Activated gamma-delta T cell (primary cell): ENCODE measurements at regions not wholly inside any gene's neighbourhood (a gene's known extent, or its start where the extent isn't known, plus 50 kb on each side); places are given as distances from the start of the nearest gene placed in this dataset.

Experiments used
- DNase-seq: peaks from one replicate; lab custom pipeline; 2025; lab: John Stamatoyannopoulos, UW

- no peak for DNase-seq
Observed at GRCh38 chr21:24123785-24124184, 1483.5 kb downstream of the MRPL39 start.

DNA sequence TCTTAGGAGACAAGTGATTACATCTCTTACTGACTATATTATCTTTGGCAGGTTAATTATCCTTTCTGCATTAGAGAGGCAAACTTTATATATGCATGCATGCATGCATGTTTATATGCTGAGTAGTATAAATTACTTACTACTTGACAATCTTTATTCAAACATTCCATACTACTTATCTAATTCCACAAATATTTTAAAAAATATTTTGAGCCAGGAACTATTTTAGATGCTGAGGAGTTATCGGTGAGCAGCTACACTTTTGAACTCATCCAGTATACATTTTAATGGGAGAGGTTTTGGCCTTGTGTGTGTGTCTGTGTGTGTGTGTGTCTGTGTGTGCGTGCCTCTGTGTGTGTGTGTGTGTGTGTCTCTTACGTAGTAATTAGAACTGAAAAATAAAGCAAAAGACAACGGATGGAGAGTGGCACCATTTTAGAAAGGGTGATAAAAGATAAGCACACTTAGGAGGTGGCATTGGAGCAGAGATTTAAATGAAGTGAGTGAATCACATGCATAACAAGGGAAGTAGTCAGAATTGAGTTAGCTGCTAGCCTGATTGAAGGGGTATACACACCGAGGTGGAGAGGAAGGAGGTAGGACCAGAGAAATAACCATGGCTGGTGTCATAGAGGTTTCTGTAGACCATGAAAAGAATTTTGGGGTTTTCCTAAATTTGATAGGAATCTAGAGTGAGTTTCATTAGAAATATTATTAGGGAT, 1488.4 kb downstream of the MRPL39 start:
- DNase-seq: no peak

- DNase-seq: no peak
Observed at GRCh38 chr21:24115141-24115540, 1492.1 kb downstream of the MRPL39 start.

DNA sequence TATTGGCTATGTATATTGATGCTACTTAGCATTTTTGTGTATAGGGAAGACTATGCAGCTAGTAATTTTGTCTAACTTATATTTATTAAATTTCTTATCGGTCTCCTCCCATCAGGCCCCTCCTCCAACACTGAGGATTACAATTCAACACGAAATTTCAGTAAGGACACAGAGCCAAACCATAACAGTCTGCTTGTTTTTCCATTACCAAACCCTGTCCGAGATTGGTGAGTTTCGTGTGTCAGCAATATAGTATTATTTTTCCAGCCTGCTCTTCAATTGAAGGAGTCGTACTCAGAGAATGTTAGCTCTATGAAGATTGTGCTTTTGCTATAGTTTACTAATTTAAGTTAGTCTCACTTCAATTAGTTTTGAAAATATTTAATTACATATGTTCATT, 1495.3 kb downstream of the MRPL39 start:
- no peak for DNase-seq

GRCh38 chr21:24110846-24111245, 1496.4 kb downstream of the MRPL39 start:
- DNase-seq: no peak

DNA sequence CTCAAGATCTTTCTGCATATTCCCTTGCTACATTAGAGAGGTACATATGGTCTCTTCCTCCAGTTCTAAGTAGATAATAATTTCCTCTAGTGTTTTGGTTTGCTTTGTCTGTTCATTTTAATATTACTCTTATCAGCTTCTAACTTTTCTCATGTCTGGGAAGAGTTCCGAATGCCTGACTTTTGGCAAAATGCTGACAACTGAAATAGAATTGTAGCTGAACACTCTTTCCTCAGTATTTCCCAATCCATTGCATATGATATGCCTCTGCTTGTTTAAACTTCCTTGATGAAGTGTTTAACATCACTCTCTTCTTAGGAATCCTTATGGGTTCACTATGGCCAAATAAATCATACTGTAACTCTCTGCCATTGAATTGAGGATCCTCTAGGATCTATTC, 1510.1 kb downstream of the MRPL39 start:
- DNase-seq: no peak

DNA sequence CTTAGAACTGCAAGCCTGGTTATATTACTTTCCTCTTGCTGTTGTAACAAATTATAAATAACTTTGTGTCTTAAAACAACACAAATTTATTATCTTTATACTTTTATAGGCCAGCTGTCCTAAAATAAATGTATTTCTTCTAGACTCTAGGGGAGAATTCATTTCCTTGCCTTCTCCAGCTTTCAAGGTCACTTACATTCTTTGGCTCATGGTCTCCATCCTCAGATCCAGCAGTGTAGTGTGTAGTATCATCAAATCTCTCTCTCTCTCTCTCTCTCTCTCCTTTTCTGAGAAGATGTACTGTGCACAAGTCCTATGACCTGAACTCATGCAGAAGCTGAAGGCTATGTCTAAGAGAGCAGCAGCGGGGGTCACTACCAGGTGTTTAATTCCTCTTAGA, 1510.6 kb downstream of the MRPL39 start:
- DNase-seq: no peak

GRCh38 chr21:24093032-24093431, 1514.2 kb downstream of the MRPL39 start:
- no peak for DNase-seq

DNA sequence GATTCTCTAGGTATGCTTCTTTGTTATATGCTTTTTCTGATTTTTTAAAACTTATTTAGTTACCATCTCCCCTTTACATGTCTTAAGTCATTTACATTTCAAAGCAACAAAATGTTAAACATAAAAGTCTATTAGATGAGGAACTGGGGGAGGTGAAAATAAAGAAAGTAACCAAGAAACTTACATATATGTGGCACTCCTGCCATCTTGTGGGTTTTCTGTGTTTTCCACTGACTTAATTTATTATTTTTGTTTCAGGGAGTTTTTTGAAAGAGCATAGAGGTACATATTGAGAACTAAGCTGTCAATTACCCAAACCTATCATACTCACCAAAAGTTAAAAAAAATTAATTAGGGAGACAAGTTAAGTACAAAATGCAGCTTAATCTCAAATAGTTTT, 1531.1 kb downstream of the MRPL39 start:
- no peak for DNase-seq

DNA sequence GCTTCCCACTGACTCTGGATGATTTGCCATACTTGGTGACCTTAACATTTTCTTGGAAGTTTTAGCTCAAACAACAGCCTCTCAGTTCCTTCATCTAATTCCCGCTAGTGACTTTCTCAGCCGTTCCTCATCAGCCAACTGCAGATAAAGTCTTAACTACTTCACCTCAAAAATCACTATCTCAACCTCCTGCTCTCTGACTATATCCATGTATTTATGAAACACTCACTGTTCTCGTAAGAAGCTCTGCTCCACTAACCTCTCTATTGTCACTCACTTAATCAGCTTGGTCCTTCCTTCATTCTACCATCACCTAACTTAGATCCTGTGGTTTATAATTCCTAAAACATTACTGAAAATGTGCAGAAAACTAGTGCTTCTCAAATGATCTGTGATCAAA, 1551.6 kb downstream of the MRPL39 start:
- no peak for DNase-seq

GRCh38 chr21:24050231-24050630, 1557.0 kb downstream of the MRPL39 start:
- DNase-seq: no peak

GRCh38 chr21:24046829-24047443, 1560.3 kb downstream of the MRPL39 start:
- DNase-seq: no peak

DNA sequence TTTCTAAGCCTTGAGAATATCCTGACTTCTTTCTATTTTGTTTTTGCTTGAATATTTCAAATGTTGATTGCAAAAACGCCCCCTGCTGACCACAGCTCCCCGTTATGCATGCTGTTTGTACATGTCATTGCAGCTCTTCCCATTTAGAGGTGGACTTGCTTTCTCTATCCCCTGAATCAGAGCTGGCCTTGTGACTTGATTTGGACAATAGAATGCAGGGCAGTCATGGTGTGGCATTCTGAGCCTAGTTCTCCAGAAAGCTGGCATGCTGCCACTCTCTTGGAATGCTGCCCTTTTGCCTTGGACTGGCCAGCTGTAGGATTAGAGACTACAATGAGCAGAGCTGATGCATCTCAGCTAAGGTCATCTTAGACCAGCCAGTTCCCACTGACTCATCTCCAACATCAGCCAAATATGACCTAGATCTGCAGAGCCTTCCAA, 1561.5 kb downstream of the MRPL39 start:
- no peak for DNase-seq

DNA sequence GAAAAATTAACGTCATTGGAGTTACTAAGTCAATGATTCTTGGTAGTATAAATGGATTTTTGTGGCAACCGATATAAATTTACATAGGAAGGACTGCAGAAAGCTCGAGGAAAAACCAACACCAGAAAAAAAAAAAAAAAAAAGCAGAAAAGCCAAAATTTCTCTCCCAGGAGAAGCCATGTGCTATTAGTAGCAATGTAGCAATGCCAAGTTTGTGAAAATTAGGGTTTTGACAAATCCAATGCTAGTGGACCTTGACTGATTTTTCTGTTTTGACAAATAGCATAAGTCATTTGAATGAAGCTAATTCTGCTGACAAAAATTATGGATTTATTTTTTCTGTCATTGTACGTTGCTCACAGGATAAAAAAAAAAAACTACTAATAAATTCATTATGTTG, 1561.9 kb downstream of the MRPL39 start:
- no peak for DNase-seq

DNA sequence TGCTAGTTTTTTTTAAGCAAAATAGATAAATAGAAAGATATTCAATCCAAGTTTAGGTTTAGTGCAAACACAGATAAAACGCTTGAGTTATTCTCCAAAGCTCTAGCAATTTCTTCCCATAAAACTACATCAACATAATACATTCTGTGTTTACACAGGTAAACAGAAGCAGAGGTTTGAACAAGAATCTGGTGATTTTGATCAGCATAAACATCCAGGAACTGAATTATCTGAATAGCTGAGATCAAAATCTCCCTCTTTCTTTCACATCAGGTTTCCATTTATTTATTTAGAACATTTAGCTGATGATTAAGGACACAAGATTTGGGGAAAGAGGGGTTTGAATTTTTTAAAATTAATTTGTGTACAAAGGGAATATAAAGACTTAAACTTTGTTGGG, 1564.6 kb downstream of the MRPL39 start:
- DNase-seq: no peak

GRCh38 chr21:24032709-24033232, 1574.5 kb downstream of the MRPL39 start:
- DNase-seq: no peak

- DNase-seq: no peak
Observed at GRCh38 chr21:24027396-24027795, 1579.9 kb downstream of the MRPL39 start.

GRCh38 chr21:24025101-24025500, 1582.2 kb downstream of the MRPL39 start:
- DNase-seq: no peak

- no peak for DNase-seq
Observed at GRCh38 chr21:24023936-24024335, 1583.3 kb downstream of the MRPL39 start.

- no peak for DNase-seq
Observed at GRCh38 chr21:24023402-24023801, 1583.9 kb downstream of the MRPL39 start.

DNA sequence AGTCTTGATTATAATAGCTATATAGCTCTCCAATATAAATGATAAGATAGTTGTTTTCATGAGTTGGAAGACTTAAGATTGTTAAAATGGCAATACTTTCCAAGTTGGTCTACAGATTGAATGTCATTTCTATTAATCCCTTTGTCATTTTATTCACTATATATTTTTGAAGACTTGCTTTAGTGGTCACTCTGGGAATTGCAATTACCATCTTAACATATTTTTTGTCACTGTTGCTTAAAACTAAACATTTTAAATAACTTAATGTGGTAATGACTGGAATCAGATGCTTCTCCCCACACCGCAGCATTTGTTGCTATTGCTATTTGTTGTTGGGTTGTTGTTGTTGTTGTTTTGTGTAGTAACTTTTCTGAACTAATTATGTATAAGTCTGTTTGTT, 1592.9 kb downstream of the MRPL39 start:
- no peak for DNase-seq

DNA sequence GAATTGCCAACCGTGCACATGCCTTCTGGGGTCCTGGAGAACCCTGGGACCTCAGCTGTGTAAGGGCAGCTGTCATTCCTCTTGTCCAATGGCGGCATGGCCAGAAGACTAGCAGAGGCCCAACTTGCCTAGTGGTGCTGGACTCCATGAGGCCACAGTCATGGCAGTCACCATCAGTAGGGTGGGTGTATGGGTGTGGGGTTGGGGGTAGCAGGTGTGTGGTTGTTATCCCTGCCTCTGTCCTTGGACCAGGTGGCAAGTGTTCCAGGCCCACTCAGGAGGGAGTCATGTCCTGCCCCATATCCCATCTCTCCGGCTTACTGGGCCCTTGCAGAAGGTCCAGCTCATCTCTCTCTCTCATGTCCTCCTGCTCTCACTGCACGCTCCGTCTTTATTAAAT, 1596.2 kb downstream of the MRPL39 start:
- DNase-seq: no peak

- no peak for DNase-seq
Observed at GRCh38 chr21:24007592-24007991, 1599.7 kb downstream of the MRPL39 start.

- no peak for DNase-seq
Observed at GRCh38 chr21:23986987-23987386, 1620.3 kb downstream of the MRPL39 start.
